GM12878 (cell line): ENCODE measurements at regions not wholly inside any gene's neighbourhood (a gene's known extent, or its start where the extent isn't known, plus 50 kb on each side); places are given as distances from the start of the nearest gene placed in this dataset.

Experiments
- CTCF ChIP-seq, 3 experiments: IDR thresholded peaks in 2 of 3; conservative IDR thresholded peaks in 1 of 3; 2 replicates each; pipeline ENCODE4 v1.5.1; 2011; ENCODE audit warnings: low read depth in 3 of 3, low read length in 3 of 3, mild to moderate bottlenecking in 3 of 3, control low read depth in 2 of 3, moderate library complexity in 2 of 3, inconsistent platforms in 1 of 3, mixed read lengths in 1 of 3; ENCODE audit not compliant: control insufficient read depth in 2 of 3, insufficient read depth in 1 of 3; ENCODE audit errors: extremely low read depth in 1 of 3
- ELK1 ChIP-seq: IDR thresholded peaks from 2 replicates; pipeline ENCODE4 v1.6.1; 2012; ENCODE audit warnings: low read depth, low read length, improper control_type of control experiment

GRCh38 chr5:109605207-109605730 lies 84.5 kb upstream of the MAN2A1 start:
- TF ChIP-seq ELK1, result no peak
- TF ChIP-seq CTCF (IDR thresholded peaks at IDR 0.05 in 2 of 3, conservative IDR thresholded peaks at IDR 0.05 in 1 of 3; ENCODE audit: control insufficient read depth in 2 of 3, extremely low read depth in 1 of 3, insufficient read depth in 1 of 3, low read depth in 3 of 3, low read length in 3 of 3), result no peak
